CD14-positive monocyte (primary cell): ENCODE measurements at regions not wholly inside any gene's neighbourhood (a gene's known extent, or its start where the extent isn't known, plus 50 kb on each side); places are given as distances from the start of the nearest gene placed in this dataset.

Experiments used
- DNase-seq, 3 donors: peaks; one replicate each; pipeline ENCODE4 v3.0.0-alpha.2; 2011 to 2022
- H2AFZ ChIP-seq: 2 replicates; pipeline ENCODE4 v1.6.0; 2012; ENCODE audit warnings: mild to moderate bottlenecking, low read depth, low read length, inconsistent platforms; ENCODE audit not compliant: insufficient read depth, poor library complexity, severe bottlenecking
- H3K27ac ChIP-seq, 2 donors: 1 replicate in 1 of 2; 2 replicates in 1 of 2; pipeline ENCODE4 v1.5.1; 2012 to 2013; ENCODE audit warnings: low read length in 2 of 2, control low read depth in 1 of 2, inconsistent platforms in 1 of 2, low read depth in 1 of 2, mild to moderate bottlenecking in 1 of 2
- H3K27me3 ChIP-seq, 2 donors: one replicate each; pipeline versions ENCODE4 v1.6.0 to v1.6.1; 2011 to 2013; ENCODE audit warnings: low read length in 2 of 2; ENCODE audit not compliant: control insufficient read depth in 2 of 2, insufficient read depth in 2 of 2
- H3K36me3 ChIP-seq, 2 donors: replicated peaks in 1 of 2; 1 replicate in 1 of 2; 2 replicates in 1 of 2; pipeline versions ENCODE4 v1.5.1 to v1.6.1; 2012 to 2013; ENCODE audit warnings: low read length in 2 of 2, control low read depth in 1 of 2, inconsistent platforms in 1 of 2, mild to moderate bottlenecking in 1 of 2; ENCODE audit not compliant: insufficient read depth in 2 of 2, control insufficient read depth in 1 of 2
- H3K4me1 ChIP-seq, 2 donors: 1 replicate in 1 of 2; 2 replicates in 1 of 2; pipeline versions ENCODE4 v1.5.1 to v1.6.1; 2012 to 2013; ENCODE audit warnings: low read length in 2 of 2, control low read depth in 1 of 2, inconsistent platforms in 1 of 2, mild to moderate bottlenecking in 1 of 2, moderate library complexity in 1 of 2; ENCODE audit not compliant: insufficient read depth in 2 of 2, control insufficient read depth in 1 of 2
- H3K4me2 ChIP-seq: replicated peaks from 2 replicates; pipeline ENCODE3; 2012; ENCODE audit warnings: low read length, moderate library complexity, mild to moderate bottlenecking; ENCODE audit not compliant: poor library complexity, severe bottlenecking; ENCODE audit errors: extremely low read depth
- H3K4me3 ChIP-seq, 3 experiments: fragments of 200-600 bp in 1 of 3; sonication (generic) in 1 of 3; replicated peaks in 1 of 3; 1 replicate in 2 of 3; 2 replicates in 1 of 3; pipeline ENCODE4 v1.5.1; 2011 to 2013; ENCODE audit warnings: low read length in 3 of 3, mild to moderate bottlenecking in 3 of 3, control low read depth in 2 of 3, low read depth in 2 of 3, inconsistent platforms in 1 of 3, moderate library complexity in 1 of 3
- H3K79me2 ChIP-seq: 2 replicates; pipeline ENCODE4 v1.6.0; 2012; ENCODE audit warnings: mild to moderate bottlenecking, control low read depth, inconsistent platforms, low read length, moderate library complexity; ENCODE audit not compliant: insufficient read depth
- H3K9ac ChIP-seq: 2 replicates; pipeline ENCODE4 v1.6.0; 2017; ENCODE audit warnings: low read length, mild to moderate bottlenecking; ENCODE audit not compliant: insufficient read depth, poor library complexity, severe bottlenecking
- H3K9me3 ChIP-seq, 2 donors: replicated peaks in 1 of 2; 1 replicate in 1 of 2; 2 replicates in 1 of 2; pipeline versions ENCODE4 v1.5.1 to v1.6.1; 2012 to 2013; ENCODE audit warnings: low read length in 2 of 2, control low read depth in 1 of 2; ENCODE audit not compliant: control insufficient read depth in 1 of 2, insufficient read depth in 1 of 2
- H4K20me1 ChIP-seq: 2 replicates; pipeline ENCODE4 v1.6.0; 2012; ENCODE audit warnings: mild to moderate bottlenecking, low read length, control low read depth, moderate library complexity; ENCODE audit not compliant: insufficient read depth
- H3K27ac Mint-ChIP-seq, 7 donors: one replicate each; pipeline ENCODE4 v1.8.0; 2020; ENCODE audit warnings: mild to moderate bottlenecking in 7 of 7, mixed read lengths in 7 of 7, moderate library complexity in 6 of 7, inconsistent platforms in 2 of 7
- H3K27me3 Mint-ChIP-seq, 3 donors: one replicate each; pipeline ENCODE4 v1.8.0; 2021 to 2022; ENCODE audit warnings: low read depth in 3 of 3, mild to moderate bottlenecking in 3 of 3, mixed read lengths in 3 of 3, moderate library complexity in 3 of 3, inconsistent platforms in 1 of 3
- H3K36me3 Mint-ChIP-seq, 2 donors: one replicate each; pipeline ENCODE4 v1.8.0; 2020; ENCODE audit warnings: mixed read lengths in 2 of 2, inconsistent platforms in 1 of 2, mild to moderate bottlenecking in 1 of 2
- H3K4me1 Mint-ChIP-seq: one replicate; pipeline ENCODE4 v1.8.0; 2020; ENCODE audit warnings: mild to moderate bottlenecking, mixed read lengths
- H3K4me3 Mint-ChIP-seq, 2 donors: one replicate each; pipeline ENCODE4 v1.8.0; 2020; ENCODE audit warnings: mild to moderate bottlenecking in 2 of 2, mixed read lengths in 2 of 2, moderate library complexity in 1 of 2
- H3K9me3 Mint-ChIP-seq, 7 donors: one replicate each; pipeline ENCODE4 v1.8.0; 2020 to 2022; ENCODE audit warnings: mixed read lengths in 7 of 7, mild to moderate bottlenecking in 6 of 7, moderate library complexity in 6 of 7, inconsistent platforms in 2 of 7
- WGBS: methylation state at CpG from one replicate; pipeline ENCODE4 v1.1.5; 2013; ENCODE audit warnings: missing lambda C conversion rate; ENCODE audit not compliant: insufficient coverage; 5-methylcytosine and 5-hydroxymethylcytosine counted together
- intact Hi-C, 2 donors: fragments of 100-400 bp; cut with micrococcal nuclease; formaldehyde crosslinking; loops; one replicate each; pipeline versions ENCODE4 v1.15.0 to v1.15.1; 2023
- TF ChIP-seq, protein P1 (sequence below): fragments of 200-600 bp; IDR thresholded peaks from one replicate; pipeline ENCODE4 v1.8.0; 2022; ENCODE audit warnings: antibody characterized with exemption, mild to moderate bottlenecking

DNA sequence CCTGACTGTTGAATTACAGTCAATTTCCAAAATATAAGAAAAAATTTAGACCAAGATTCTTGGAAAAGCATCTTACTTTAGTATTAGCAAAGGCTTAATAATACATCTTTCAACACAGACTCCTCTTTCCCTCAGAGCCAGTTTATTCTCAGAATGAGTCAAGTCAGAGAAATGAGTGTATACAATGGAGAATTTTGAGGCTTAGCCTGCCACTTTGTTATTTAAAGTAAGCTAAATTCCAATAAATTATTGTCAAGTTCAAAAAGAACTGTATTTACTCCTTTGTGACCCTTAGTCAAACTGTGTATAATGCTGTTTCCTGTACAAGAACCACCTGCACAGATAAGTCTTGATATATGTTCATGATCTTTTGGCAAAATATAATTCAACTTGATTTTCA lies 428.5 kb upstream of the ITGA1 start:
- intact Hi-C loops, result no loop called here
- Mint-ChIP-seq H3K4me3 (no peak overlapping the region), H3K36me3 (no peaks in the 10 kb centered on the region)

DNA sequence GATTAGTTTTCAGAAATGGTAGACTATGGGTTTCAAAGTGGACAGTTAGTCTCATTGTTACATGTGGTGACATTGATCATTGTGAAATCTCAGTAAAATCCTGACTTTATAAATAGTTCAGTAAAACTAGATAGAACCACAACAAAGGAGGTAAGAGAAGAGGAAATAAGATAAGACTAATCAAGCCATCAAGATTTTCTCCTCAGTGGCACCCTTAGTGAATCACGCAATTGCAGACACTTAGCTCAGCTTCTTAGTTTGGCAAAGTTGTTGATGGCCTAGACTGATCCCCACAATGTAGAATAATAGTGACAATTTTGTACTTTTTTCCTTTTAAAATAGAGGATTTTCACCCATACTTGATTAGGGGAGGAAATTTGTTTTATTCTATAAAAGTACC lies 426.7 kb upstream of the ITGA1 start:
- Mint-ChIP-seq H3K4me3 (no peak overlapping the region), H3K27me3 (peaks cover 0 to 1% (median 1%) of the 10 kb centered on the region in 3 donors), H3K36me3 (no peaks in the 10 kb centered on the region), H3K9me3 (peaks cover 0 to 2% (median 0%) of the 10 kb centered on the region in 7 donors), H3K4me1 (no peaks in the 10 kb centered on the region), H3K27ac (no peak overlapping the region)
- TF ChIP-seq, protein P1, sequence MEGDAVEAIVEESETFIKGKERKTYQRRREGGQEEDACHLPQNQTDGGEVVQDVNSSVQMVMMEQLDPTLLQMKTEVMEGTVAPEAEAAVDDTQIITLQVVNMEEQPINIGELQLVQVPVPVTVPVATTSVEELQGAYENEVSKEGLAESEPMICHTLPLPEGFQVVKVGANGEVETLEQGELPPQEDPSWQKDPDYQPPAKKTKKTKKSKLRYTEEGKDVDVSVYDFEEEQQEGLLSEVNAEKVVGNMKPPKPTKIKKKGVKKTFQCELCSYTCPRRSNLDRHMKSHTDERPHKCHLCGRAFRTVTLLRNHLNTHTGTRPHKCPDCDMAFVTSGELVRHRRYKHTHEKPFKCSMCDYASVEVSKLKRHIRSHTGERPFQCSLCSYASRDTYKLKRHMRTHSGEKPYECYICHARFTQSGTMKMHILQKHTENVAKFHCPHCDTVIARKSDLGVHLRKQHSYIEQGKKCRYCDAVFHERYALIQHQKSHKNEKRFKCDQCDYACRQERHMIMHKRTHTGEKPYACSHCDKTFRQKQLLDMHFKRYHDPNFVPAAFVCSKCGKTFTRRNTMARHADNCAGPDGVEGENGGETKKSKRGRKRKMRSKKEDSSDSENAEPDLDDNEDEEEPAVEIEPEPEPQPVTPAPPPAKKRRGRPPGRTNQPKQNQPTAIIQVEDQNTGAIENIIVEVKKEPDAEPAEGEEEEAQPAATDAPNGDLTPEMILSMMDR, result no peak
- no peak overlapping the region for H2AFZ ChIP-seq
- H3K9ac ChIP-seq, result no peak overlapping the region
- H3K27ac ChIP-seq, result no peak overlapping the region
- no peaks in the 10 kb centered on the region for H3K36me3 ChIP-seq
- no peak overlapping the region for H3K4me2 ChIP-seq
- H4K20me1 ChIP-seq, result no peaks in the 10 kb centered on the region
- no peaks in the 10 kb centered on the region for H3K9me3 ChIP-seq
- H3K79me2 ChIP-seq, result no peaks in the 10 kb centered on the region
- WGBS, result no CpG with 5 or more reads among the region's 1 CpG
- intact Hi-C loops, result no loop called here
- no peak for DNase-seq
- H3K27me3 ChIP-seq, result no peaks in the 10 kb centered on the region
- H3K4me3 ChIP-seq, result no peak overlapping the region
- no peaks in the 10 kb centered on the region for H3K4me1 ChIP-seq

More for the DNA sequence above, 428.5 kb upstream of the ITGA1 start:
- Histone ChIP-seq H3K9me3 (no peaks in the 10 kb centered on the region), H3K27ac (no peak overlapping the region), H3K9ac (no peak overlapping the region), H3K4me1 (no peaks in the 10 kb centered on the region), H3K36me3 (no peaks in the 10 kb centered on the region), H2AFZ (no peak overlapping the region), H3K27me3 (no peaks in the 10 kb centered on the region), H3K4me2 (no peak overlapping the region), H3K79me2 (no peaks in the 10 kb centered on the region), H4K20me1 (no peaks in the 10 kb centered on the region), H3K4me3 (no peak overlapping the region)
- no peak for DNase-seq
- TF ChIP-seq, protein P1, result no peak
- Mint-ChIP-seq H3K27ac (no peak overlapping the region), H3K9me3 (no peaks in the 10 kb centered on the region), H3K27me3 (peaks cover 0 to 1% (median 0%) of the 10 kb centered on the region in 3 donors), H3K4me1 (no peaks in the 10 kb centered on the region)
